SJSA1 (cell line): ENCODE measurements at regions not wholly inside any gene's neighbourhood (a gene's known extent, or its start where the extent isn't known, plus 50 kb on each side); places are given as distances from the start of the nearest gene placed in this dataset.
"Not testable (repeated sequence)": the region's sequence is repeated elsewhere in the genome, so short reads cannot be mapped to it uniquely, and the experiment has no call there.

Experiments used
- DNase-seq, 2 experiments: peaks; one replicate each; pipeline ENCODE4 v3.0.0-alpha.2; 2015 to 2020; ENCODE audit warnings: low spot score in 2 of 2, low read depth in 1 of 2
- H3K27ac ChIP-seq: fragments of 250-450 bp; sonication (Bioruptor Pico); 2 replicates; pipeline ENCODE4 v1.5.1; 2020; ENCODE audit warnings: mild to moderate bottlenecking, moderate library complexity
- H3K27me3 ChIP-seq: fragments of 250-450 bp; sonication (Bioruptor Pico); replicated peaks from 2 replicates; pipeline ENCODE4 v1.5.1; 2020; ENCODE audit warnings: mild to moderate bottlenecking, moderate library complexity
- H3K36me3 ChIP-seq: fragments of 250-450 bp; sonication (Bioruptor Pico); 2 replicates; pipeline ENCODE4 v1.5.1; 2020; ENCODE audit warnings: mild to moderate bottlenecking
- H3K4me1 ChIP-seq: fragments of 250-450 bp; sonication (Bioruptor Pico); replicated peaks from 2 replicates; pipeline ENCODE4 v1.6.1; 2021; ENCODE audit warnings: mild to moderate bottlenecking
- H3K4me3 ChIP-seq: fragments of 250-450 bp; sonication (Bioruptor Pico); 2 replicates; pipeline ENCODE4 v1.5.1; 2020; ENCODE audit warnings: mild to moderate bottlenecking
- H3K9me3 ChIP-seq: fragments of 250-450 bp; sonication (Bioruptor Pico); replicated peaks from 2 replicates; pipeline ENCODE4 v1.5.1; 2020; ENCODE audit warnings: mild to moderate bottlenecking

GRCh38 chr12:9435682-9436081 lies 172.0 kb downstream of the KLRB1 start:
- H3K4me1 ChIP-seq, H3K27me3 ChIP-seq, H3K4me3 ChIP-seq, H3K27ac ChIP-seq, DNase-seq, H3K9me3 ChIP-seq, H3K36me3 ChIP-seq: not testable (repeated sequence)

DNA sequence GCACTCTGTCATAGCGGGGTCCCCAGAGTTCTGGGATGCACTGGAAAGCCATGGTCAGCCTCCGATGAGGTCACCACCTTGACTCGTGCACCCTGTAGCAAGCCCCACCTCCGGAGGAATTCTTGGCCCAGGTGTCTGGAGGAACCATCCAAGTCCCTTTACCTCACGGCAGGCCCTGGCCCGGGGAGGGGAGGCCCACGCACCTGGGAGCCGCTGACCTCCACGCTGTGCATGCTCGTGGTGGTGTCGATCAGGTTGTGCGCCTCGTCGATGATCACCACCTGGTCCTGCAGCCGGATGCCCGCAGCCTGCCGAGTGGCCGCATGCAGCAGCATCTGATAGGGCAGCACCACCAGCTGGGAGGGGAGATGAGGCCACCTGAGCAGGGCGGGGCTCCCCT lies 177.3 kb downstream of the KLRB1 start:
- H3K27me3 ChIP-seq, H3K36me3 ChIP-seq, DNase-seq, H3K27ac ChIP-seq, H3K9me3 ChIP-seq, H3K4me1 ChIP-seq, H3K4me3 ChIP-seq: not testable (repeated sequence)

- not testable (repeated sequence) for H3K9me3 ChIP-seq, H3K36me3 ChIP-seq, DNase-seq, H3K4me3 ChIP-seq, H3K27me3 ChIP-seq, H3K4me1 ChIP-seq, H3K27ac ChIP-seq
Measured at GRCh38 chr12:9428856-9429255, 178.9 kb downstream of the KLRB1 start.

DNA sequence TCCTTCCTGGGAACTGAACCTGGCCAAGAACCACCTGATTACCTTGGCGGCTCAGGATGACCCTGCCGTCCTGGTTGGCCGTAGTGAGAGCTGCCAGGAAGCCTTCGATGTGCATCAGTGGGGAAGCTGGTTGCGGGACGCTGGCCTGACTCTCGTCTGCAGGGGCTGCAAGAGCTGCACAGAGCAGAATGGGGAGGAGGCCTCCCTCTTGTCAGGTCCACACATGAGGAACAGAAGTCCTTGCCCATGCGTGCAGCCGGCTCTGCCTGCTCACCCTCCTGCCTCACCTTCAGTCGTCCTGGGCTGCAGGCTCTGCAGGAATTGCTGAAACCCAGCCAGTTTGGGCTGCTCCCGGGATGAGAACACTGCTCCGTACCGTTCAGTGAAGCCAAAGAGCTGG lies 182.3 kb downstream of the KLRB1 start:
- H3K9me3 ChIP-seq, DNase-seq, H3K4me1 ChIP-seq, H3K4me3 ChIP-seq, H3K36me3 ChIP-seq, H3K27ac ChIP-seq, H3K27me3 ChIP-seq: not testable (repeated sequence)

DNA sequence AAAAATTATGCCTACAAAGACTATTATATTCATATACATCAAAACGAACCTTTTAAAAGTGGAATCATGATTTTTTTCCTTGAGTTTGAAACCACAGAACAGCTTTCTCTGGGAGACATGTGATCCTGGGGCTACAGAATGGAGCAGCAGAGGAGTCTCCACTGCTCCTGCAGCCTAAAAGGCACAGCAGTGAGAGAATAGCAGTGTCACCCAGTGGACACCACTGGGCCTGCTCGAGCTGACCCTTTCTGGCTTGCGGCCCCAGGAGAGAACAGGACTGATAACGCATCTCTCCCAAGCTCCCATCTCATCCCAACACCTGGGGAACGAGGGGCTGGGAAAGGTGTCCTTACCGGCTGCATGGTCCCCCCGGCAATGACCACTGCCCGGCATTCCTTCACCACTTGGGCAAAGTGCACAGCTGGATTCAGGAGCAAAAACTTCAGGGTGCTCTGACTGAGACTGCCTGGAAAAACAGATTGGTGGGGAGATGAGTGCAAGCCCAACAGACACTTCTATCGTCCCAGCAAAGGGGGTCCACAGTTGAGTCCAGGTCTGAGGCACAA lies 183.5 kb downstream of the KLRB1 start:
- DNase-seq, H3K4me3 ChIP-seq, H3K36me3 ChIP-seq, H3K27me3 ChIP-seq, H3K27ac ChIP-seq, H3K9me3 ChIP-seq, H3K4me1 ChIP-seq: not testable (repeated sequence)

- not testable (repeated sequence) for H3K27me3 ChIP-seq, H3K9me3 ChIP-seq, H3K36me3 ChIP-seq, H3K27ac ChIP-seq, DNase-seq, H3K4me1 ChIP-seq, H3K4me3 ChIP-seq
Measured at GRCh38 chr12:9422689-9423088, 185.0 kb downstream of the KLRB1 start.

- not testable (repeated sequence) for H3K9me3 ChIP-seq, H3K36me3 ChIP-seq, H3K4me3 ChIP-seq, H3K27me3 ChIP-seq, DNase-seq, H3K27ac ChIP-seq, H3K4me1 ChIP-seq
Measured at GRCh38 chr12:9421520-9422086, 186.1 kb downstream of the KLRB1 start.

GRCh38 chr12:9420817-9421519 lies 186.7 kb downstream of the KLRB1 start:
- H3K27ac ChIP-seq, H3K27me3 ChIP-seq, H3K4me3 ChIP-seq, H3K4me1 ChIP-seq, H3K9me3 ChIP-seq, DNase-seq, H3K36me3 ChIP-seq: not testable (repeated sequence)

DNA sequence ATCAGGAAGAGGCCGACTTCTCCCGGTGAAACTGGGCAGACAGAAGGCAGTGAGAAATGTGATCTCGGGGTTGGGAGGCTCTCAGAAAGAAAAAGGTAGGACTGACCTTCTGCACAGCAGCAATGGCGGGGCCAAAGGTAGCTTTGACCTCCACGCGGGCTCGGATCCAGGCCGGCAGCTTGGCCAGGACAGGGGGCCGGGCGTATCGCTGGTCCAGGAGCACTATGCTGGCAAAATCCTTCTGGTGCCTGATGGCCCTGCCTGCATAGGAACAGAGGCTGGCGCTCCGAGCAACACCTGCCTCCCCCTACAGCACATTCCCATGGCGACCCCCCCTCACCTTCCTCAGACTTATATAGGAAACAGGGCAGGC lies 189.1 kb downstream of the KLRB1 start:
- not testable (repeated sequence) for DNase-seq, H3K27me3 ChIP-seq, H3K27ac ChIP-seq, H3K36me3 ChIP-seq, H3K9me3 ChIP-seq, H3K4me3 ChIP-seq, H3K4me1 ChIP-seq

GRCh38 chr12:9417947-9418668 lies 189.6 kb downstream of the KLRB1 start:
- H3K27ac ChIP-seq, DNase-seq, H3K4me1 ChIP-seq, H3K27me3 ChIP-seq, H3K36me3 ChIP-seq, H3K4me3 ChIP-seq, H3K9me3 ChIP-seq: not testable (repeated sequence)

DNA sequence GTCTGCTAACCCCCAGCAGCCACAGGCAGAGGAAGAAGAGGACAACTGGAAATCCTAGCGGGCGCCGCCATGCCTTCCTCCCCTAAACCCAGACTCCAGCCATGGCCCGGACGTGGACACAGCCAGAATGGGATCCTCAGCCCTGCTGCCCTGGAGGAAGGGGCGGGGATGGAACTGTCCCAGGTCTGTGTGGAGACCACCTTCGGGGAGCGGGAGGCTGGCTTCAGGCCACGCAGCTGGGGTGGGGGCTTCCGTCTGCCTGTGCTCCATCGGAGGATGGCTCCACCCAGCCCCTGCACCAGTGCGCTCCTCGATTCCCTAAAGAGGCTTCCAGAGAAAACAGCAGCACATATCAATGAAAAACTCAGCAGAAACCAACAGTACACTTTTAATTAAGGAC lies 190.4 kb downstream of the KLRB1 start:
- not testable (repeated sequence) for H3K4me1 ChIP-seq, DNase-seq, H3K27me3 ChIP-seq, H3K36me3 ChIP-seq, H3K9me3 ChIP-seq, H3K27ac ChIP-seq, H3K4me3 ChIP-seq

GRCh38 chr12:9416346-9416745 lies 191.4 kb downstream of the KLRB1 start:
- H3K27ac ChIP-seq, DNase-seq, H3K4me1 ChIP-seq, H3K36me3 ChIP-seq, H3K27me3 ChIP-seq, H3K4me3 ChIP-seq, H3K9me3 ChIP-seq: not testable (repeated sequence)

DNA sequence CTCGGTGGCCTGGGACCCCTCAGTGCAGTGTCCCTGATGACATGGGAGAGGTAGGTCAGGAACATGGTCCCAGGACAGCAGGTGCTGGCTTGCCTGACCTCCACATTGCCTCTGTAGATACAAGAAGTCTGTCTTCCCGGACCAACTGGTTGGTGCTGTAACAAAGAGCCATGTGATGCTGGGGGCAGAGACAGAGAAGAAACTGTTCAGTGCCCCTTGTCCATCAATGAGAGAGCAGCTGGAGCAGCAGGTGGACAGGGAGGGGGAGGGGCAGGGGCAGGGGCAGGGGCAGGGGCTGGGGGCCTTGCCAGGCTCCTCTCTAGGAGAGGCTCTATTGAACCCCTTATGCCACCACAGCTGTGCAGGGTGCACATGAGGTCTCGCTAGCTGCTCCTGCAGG lies 191.8 kb downstream of the KLRB1 start:
- H3K4me1 ChIP-seq, DNase-seq, H3K27ac ChIP-seq, H3K9me3 ChIP-seq, H3K27me3 ChIP-seq, H3K4me3 ChIP-seq, H3K36me3 ChIP-seq: not testable (repeated sequence)

DNA sequence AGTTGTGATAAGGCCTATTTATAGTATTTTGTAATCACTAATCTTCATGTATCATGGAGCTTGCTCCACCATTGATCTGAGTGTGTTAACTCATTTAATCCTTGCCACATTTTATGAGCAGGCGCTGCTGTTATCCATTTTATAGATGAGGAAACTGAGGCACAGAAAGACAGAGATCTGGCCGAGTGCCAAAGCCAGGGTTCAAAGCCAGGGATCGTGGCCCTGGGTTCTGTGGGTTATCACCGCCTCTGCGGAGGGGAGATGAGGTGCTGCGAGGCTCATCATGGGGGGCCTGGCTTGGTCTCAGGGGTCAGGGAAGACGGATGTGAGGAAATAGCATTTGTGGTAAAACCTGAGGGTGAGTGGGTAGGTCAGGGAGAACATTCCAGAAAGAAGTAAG lies 193.9 kb downstream of the KLRB1 start:
- not testable (repeated sequence) for H3K4me1 ChIP-seq, DNase-seq, H3K4me3 ChIP-seq, H3K27me3 ChIP-seq, H3K27ac ChIP-seq, H3K9me3 ChIP-seq, H3K36me3 ChIP-seq
